A673 (cell line): ENCODE measurements at regions not wholly inside any gene's neighbourhood (a gene's known extent, or its start where the extent isn't known, plus 50 kb on each side); places are given as distances from the start of the nearest gene placed in this dataset.

Source experiments
- BruUV-seq: library from RNA; stranded (reverse); fragments of 400-500 nt; replicated peaks from 2 replicates; lab custom pipeline; 2021; lab: Mats Ljungman, UMichigan
- CTCF ChIA-PET: fragments of 300-600 bp; sonication (Branson Sonifier 250); formaldehyde crosslinking; loops from one replicate; lab custom pipeline; 2022; ENCODE audit warnings: antibody characterized with exemption; lab: Charles Lee
- POLR2A ChIA-PET: fragments of 300-600 bp; sonication (Branson Sonifier 250); formaldehyde crosslinking; loops from one replicate; lab custom pipeline; 2022; ENCODE audit warnings: antibody characterized with exemption; ENCODE audit not compliant: low non-redundant PET; lab: Charles Lee
- DNase-seq: peaks from one replicate; pipeline ENCODE4 v3.0.0-alpha.2; 2015; ENCODE audit warnings: low spot score
- H3K27ac ChIP-seq: fragments of 200-600 bp; sonication (generic); 2 replicates; pipeline ENCODE4 v1.5.1; 2016; ENCODE audit warnings: mixed run types, low read depth, mild to moderate bottlenecking, mixed read lengths, antibody characterized with exemption, low read length; ENCODE audit not compliant: poor library complexity, severe bottlenecking
- H3K27me3 ChIP-seq: fragments of 200-600 bp; sonication (generic); replicated peaks from 2 replicates; pipeline ENCODE4 v1.6.1; 2017; ENCODE audit warnings: mixed run types, low read depth, mild to moderate bottlenecking, mixed read lengths, antibody characterized with exemption, low read length; ENCODE audit not compliant: insufficient read depth, poor library complexity
- H3K36me3 ChIP-seq: fragments of 200-600 bp; sonication (generic); 2 replicates; pipeline ENCODE4 v1.6.1; 2016; ENCODE audit warnings: mixed run types, mild to moderate bottlenecking, mixed read lengths, antibody characterized with exemption, low read length; ENCODE audit not compliant: insufficient read depth, poor library complexity, severe bottlenecking
- H3K4me1 ChIP-seq: fragments of 200-600 bp; sonication (generic); 2 replicates; pipeline ENCODE4 v1.6.1; 2017; ENCODE audit warnings: mixed run types, mild to moderate bottlenecking, mixed read lengths, antibody characterized with exemption, low read length; ENCODE audit not compliant: insufficient read depth, poor library complexity, severe bottlenecking
- H3K4me3 ChIP-seq: fragments of 200-600 bp; sonication (generic); 2 replicates; pipeline ENCODE4 v1.5.1; 2016; ENCODE audit warnings: low read depth, mixed run types, mild to moderate bottlenecking, mixed read lengths, low read length; ENCODE audit not compliant: poor library complexity, severe bottlenecking
- H3K9me3 ChIP-seq: fragments of 200-600 bp; sonication (generic); 2 replicates; pipeline ENCODE4 v1.6.1; 2016; ENCODE audit warnings: mixed run types, low read depth, mild to moderate bottlenecking, mixed read lengths, antibody characterized with exemption, low read length; ENCODE audit not compliant: poor library complexity, severe bottlenecking
- EZH2 ChIP-seq: fragments of 200-600 bp; sonication (generic); IDR thresholded peaks from 2 replicates; pipeline ENCODE4 v1.6.1; 2017; ENCODE audit warnings: borderline replicate concordance, low read depth, mild to moderate bottlenecking, mixed read lengths, antibody characterized with exemption, low read length; ENCODE audit not compliant: poor library complexity, severe bottlenecking
- intact Hi-C: fragments of 100-400 bp; cut with micrococcal nuclease; formaldehyde crosslinking; loops from one replicate; pipeline ENCODE4 v1.10.0; 2022; ENCODE audit not compliant: unreplicated experiment
- TF ChIP-seq, protein P1 (sequence below): fragments of 300-800, 200-600 bp; sonication (generic); conservative IDR thresholded peaks from 2 replicates; pipeline ENCODE4 v1.5.1; 2017; ENCODE audit warnings: low read depth, mild to moderate bottlenecking, antibody characterized with exemption, low read length, moderate library complexity, mixed read lengths

DNA sequence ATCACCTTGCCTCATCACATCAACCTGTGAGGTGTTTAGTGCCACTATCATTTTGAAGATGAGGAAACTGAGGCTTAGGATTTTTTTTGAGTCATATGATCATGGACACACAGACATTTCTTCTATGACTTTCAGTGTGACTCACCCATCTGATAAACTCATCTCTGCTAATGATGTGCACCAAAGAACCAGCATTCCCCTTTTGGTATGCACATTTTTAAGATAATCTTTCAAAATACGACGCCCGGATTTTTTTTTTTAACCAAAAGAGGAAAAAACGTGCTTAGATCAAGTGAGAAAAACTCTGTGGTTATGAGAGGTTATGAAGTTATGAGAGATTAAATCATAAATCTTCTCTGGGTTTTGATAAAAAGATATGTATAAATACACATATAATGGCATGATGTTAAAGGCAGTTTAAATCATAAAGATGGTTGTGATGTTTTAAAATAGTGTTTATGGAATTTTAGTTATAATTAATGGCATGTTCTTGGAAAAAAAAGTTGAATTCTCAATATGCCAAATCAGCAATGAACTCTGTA, 948.1 kb downstream of the TMTC2 start:
- BruUV-seq: no TSS peak
- ChIA-PET CTCF (no interaction called here), POLR2A (no interaction called here)
- Histone ChIP-seq H3K4me1 (no peaks in the 10 kb centered on the region), H3K27ac (no peak overlapping the region), H3K9me3 (no peaks in the 10 kb centered on the region), H3K36me3 (no peaks in the 10 kb centered on the region), H3K27me3 (no peaks in the 10 kb centered on the region), H3K4me3 (no peak overlapping the region)
- no peak for DNase-seq
- TF ChIP-seq, protein P1, sequence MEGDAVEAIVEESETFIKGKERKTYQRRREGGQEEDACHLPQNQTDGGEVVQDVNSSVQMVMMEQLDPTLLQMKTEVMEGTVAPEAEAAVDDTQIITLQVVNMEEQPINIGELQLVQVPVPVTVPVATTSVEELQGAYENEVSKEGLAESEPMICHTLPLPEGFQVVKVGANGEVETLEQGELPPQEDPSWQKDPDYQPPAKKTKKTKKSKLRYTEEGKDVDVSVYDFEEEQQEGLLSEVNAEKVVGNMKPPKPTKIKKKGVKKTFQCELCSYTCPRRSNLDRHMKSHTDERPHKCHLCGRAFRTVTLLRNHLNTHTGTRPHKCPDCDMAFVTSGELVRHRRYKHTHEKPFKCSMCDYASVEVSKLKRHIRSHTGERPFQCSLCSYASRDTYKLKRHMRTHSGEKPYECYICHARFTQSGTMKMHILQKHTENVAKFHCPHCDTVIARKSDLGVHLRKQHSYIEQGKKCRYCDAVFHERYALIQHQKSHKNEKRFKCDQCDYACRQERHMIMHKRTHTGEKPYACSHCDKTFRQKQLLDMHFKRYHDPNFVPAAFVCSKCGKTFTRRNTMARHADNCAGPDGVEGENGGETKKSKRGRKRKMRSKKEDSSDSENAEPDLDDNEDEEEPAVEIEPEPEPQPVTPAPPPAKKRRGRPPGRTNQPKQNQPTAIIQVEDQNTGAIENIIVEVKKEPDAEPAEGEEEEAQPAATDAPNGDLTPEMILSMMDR: no peak
- TF ChIP-seq EZH2: no peak
- intact Hi-C loops: no loop called here

GRCh38 chr12:83630526-83630925, 943.8 kb downstream of the TMTC2 start:
- H3K36me3 ChIP-seq: no peaks in the 10 kb centered on the region
- ChIA-PET CTCF (no interaction called here), POLR2A (no interaction called here)
- no peaks in the 10 kb centered on the region for H3K9me3 ChIP-seq
- no peak overlapping the region for H3K4me3 ChIP-seq
- TF ChIP-seq EZH2: no peak
- TF ChIP-seq, protein P1: no peak
- H3K27ac ChIP-seq: no peak overlapping the region
- H3K27me3 ChIP-seq: no peaks in the 10 kb centered on the region
- intact Hi-C loops: no loop called here
- no peak for DNase-seq
- no peaks in the 10 kb centered on the region for H3K4me1 ChIP-seq
- BruUV-seq: no TSS peak

DNA sequence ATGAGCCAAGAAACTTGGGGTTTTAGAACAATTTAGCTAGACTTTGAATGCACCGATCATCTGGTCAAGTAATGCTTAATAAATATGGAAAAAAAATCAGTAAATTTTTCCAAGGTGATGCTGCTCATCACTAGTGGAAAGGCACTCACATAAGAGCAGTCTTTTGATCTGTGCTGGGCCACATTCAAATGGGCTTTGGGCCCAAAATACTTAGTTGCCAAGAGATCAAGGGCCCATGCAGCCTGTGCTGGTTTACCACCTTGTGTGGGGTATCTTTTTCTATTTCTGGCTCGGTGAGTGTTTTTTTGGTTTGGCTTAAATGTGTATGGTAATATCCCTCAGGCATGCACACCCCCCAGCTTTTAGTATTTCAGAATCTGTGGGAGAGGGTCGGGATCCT, 943.2 kb downstream of the TMTC2 start:
- Histone ChIP-seq H3K36me3 (no peaks in the 10 kb centered on the region), H3K4me3 (no peak overlapping the region), H3K9me3 (no peaks in the 10 kb centered on the region), H3K27ac (no peak overlapping the region), H3K4me1 (no peaks in the 10 kb centered on the region), H3K27me3 (no peaks in the 10 kb centered on the region)
- POLR2A ChIA-PET: no interaction called here
- CTCF ChIA-PET: no interaction called here
- TF ChIP-seq EZH2: no peak
- TF ChIP-seq, protein P1: no peak
- BruUV-seq: no TSS peak
- intact Hi-C loops: no loop called here
- DNase-seq: no peak
